HCT116 (cell line): ENCODE measurements at regions not wholly inside any gene's neighbourhood (a gene's known extent, or its start where the extent isn't known, plus 50 kb on each side); places are given as distances from the start of the nearest gene placed in this dataset.

Experiments used
- ATF3 ChIP-seq: IDR thresholded peaks from 2 replicates; pipeline ENCODE4 v1.6.1; 2012
- CEBPB ChIP-seq: IDR thresholded peaks from 2 replicates; pipeline ENCODE4 v1.6.1; 2012; ENCODE audit warnings: low read depth
- CTCF ChIP-seq, 3 experiments: fragments of 200-600 bp in 1 of 3; sonication (generic) in 1 of 3; IDR thresholded peaks in 2 of 3; conservative IDR thresholded peaks in 1 of 3; 2 replicates each; pipeline ENCODE4 v1.5.1; 2012 to 2017; ENCODE audit warnings: low read depth in 2 of 3, low read length in 2 of 3, antibody characterized with exemption in 1 of 3, borderline replicate concordance in 1 of 3, control low read depth in 1 of 3, mild to moderate bottlenecking in 1 of 3, mixed read lengths in 1 of 3, mixed run types in 1 of 3, moderate library complexity in 1 of 3; ENCODE audit not compliant: insufficient read depth in 1 of 3
- EZH2 ChIP-seq: fragments of 200-600 bp; sonication (generic); IDR thresholded peaks from 2 replicates; pipeline ENCODE4 v1.6.1; 2017; ENCODE audit warnings: antibody characterized with exemption, mixed run types
- EZH2phosphoT487 ChIP-seq: fragments of 200-600 bp; IDR thresholded peaks from 2 replicates; pipeline ENCODE4 v1.6.1; 2018; ENCODE audit warnings: antibody characterized with exemption, borderline replicate concordance
- JUND ChIP-seq: IDR thresholded peaks from 2 replicates; pipeline ENCODE4 v1.6.1; 2012
- POLR2A ChIP-seq: IDR thresholded peaks from 2 replicates; pipeline ENCODE4 v1.7.0; 2011; ENCODE audit warnings: borderline replicate concordance; ENCODE audit not compliant: insufficient read depth, insufficient read length; ENCODE audit errors: extremely low read depth
- POLR2AphosphoS5 ChIP-seq: IDR thresholded peaks from 2 replicates; pipeline ENCODE4 v1.6.1; 2011; ENCODE audit warnings: mild to moderate bottlenecking, low read depth, low read length, moderate library complexity
- RAD21 ChIP-seq: IDR thresholded peaks from 2 replicates; pipeline ENCODE4 v1.6.1; 2012; ENCODE audit warnings: low read depth, mild to moderate bottlenecking
- SP1 ChIP-seq: IDR thresholded peaks from 2 replicates; pipeline ENCODE4 v1.6.1; 2012; ENCODE audit warnings: low read depth
- YY1 ChIP-seq: IDR thresholded peaks from 2 replicates; pipeline ENCODE4 v1.6.1; 2011; ENCODE audit warnings: low read length, low read depth, moderate library complexity, mild to moderate bottlenecking; ENCODE audit not compliant: insufficient replicate concordance; ENCODE audit errors: extremely low read depth
- ZFX ChIP-seq: fragments of 450-650 bp; IDR thresholded peaks from 2 replicates; pipeline ENCODE4 v1.6.1; 2017

- no peak for TF ChIP-seq CTCF (IDR thresholded peaks at IDR 0.05 in 2 of 3, conservative IDR thresholded peaks at IDR 0.05 in 1 of 3; ENCODE audit: borderline replicate concordance in 1 of 3, insufficient read depth in 1 of 3, low read depth in 2 of 3, low read length in 2 of 3)
- TF ChIP-seq RAD21 = no peak
- TF ChIP-seq EZH2phosphoT487 = no peak
- no peak for TF ChIP-seq YY1
- TF ChIP-seq EZH2 = no peak
- TF ChIP-seq POLR2AphosphoS5 = no peak
- TF ChIP-seq POLR2A = no peak
- no peak for TF ChIP-seq JUND
- TF ChIP-seq ATF3 = no peak
- no peak for TF ChIP-seq ZFX
- TF ChIP-seq SP1 = no peak
- no peak for TF ChIP-seq CEBPB
Observed at GRCh38 chrY:7262531-7262930, 351.0 kb upstream of the AMELY start.
